ENCODE measurements at regions not wholly inside any gene's neighbourhood (a gene's known extent, or its start where the extent isn't known, plus 50 kb on each side); places are given as distances from the start of the nearest gene placed in this dataset.

DNA sequence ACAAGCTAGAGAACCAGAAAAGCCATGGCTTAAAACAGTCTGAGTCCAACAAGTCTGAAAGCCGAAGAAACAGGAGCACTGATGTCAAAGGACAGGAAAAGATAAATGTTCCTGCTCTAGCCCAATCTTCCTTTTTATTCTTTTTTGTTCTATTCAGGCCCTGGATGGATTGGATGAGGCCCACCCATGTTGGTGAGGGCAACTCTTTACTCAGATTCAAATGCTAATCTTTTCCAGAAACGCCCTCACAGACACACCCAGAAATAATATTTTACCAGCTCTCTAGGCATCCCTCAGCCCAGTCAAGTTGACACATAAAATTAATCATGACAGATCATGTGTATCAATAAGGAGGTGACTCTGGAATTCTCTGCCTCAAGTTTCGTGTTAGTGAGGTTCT lies 1002.7 kb downstream of the STPG2 start:
- TF ChIP-seq, protein P1, sequence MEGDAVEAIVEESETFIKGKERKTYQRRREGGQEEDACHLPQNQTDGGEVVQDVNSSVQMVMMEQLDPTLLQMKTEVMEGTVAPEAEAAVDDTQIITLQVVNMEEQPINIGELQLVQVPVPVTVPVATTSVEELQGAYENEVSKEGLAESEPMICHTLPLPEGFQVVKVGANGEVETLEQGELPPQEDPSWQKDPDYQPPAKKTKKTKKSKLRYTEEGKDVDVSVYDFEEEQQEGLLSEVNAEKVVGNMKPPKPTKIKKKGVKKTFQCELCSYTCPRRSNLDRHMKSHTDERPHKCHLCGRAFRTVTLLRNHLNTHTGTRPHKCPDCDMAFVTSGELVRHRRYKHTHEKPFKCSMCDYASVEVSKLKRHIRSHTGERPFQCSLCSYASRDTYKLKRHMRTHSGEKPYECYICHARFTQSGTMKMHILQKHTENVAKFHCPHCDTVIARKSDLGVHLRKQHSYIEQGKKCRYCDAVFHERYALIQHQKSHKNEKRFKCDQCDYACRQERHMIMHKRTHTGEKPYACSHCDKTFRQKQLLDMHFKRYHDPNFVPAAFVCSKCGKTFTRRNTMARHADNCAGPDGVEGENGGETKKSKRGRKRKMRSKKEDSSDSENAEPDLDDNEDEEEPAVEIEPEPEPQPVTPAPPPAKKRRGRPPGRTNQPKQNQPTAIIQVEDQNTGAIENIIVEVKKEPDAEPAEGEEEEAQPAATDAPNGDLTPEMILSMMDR (IDR thresholded peaks at IDR 0.05; ENCODE audit: low read depth, low read length, poor library complexity, severe bottlenecking): no peak
- no peak for TF ChIP-seq EZH2phosphoT487 (IDR thresholded peaks at IDR 0.05; ENCODE audit: borderline replicate concordance, low read length)

Data from DOHH2 (cell line).